ENCODE measurements at regions not wholly inside any gene's neighbourhood (a gene's known extent, or its start where the extent isn't known, plus 50 kb on each side); places are given as distances from the start of the nearest gene placed in this dataset.

DNA sequence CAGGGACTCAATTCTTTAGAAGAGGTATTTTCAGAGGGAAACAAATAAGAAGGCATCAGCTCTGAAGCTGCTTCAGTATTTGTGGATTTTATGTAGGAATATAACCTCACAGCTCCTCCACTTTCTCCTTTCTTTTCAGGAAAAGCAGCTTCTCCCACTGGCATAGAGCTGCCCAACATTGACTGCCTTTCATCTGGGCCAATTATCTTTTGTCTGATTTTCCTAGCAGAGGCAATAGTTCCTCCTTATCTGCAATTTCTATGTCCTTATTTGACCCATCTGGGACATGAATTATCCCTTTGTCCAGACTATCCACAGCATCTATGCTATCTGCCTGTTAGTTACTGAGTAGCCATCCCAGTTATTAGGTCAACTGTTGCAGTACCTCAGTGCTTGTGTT, 1671.2 kb upstream of the ACO1 start:
- H3K79me1 ChIP-seq (ENCODE audit: low read depth in 1 of 2, low read length in 2 of 2): no peaks in the 10 kb centered on the region
- H3K14ac ChIP-seq (replicated peaks; ENCODE audit: low read depth, low read length): no peak overlapping the region
- no peak overlapping the region for H4K5ac ChIP-seq (ENCODE audit: low read depth, low read length)
- intact Hi-C loops (cut with micrococcal nuclease): no loop called here
- H2BK5ac ChIP-seq (ENCODE audit: low read depth, low read length, poor library complexity, severe bottlenecking): no peak overlapping the region
- H3K4me3 ChIP-seq (ENCODE audit: insufficient read depth, low read depth, low read length): no peak overlapping the region
- no peak overlapping the region for H3K9ac ChIP-seq (ENCODE audit: low read depth, low read length)
- no peak overlapping the region for H2BK20ac ChIP-seq (ENCODE audit: low read depth, low read length)
- dilution Hi-C loops (cut with HindIII; ENCODE audit: low sequenced_read_pairs, unreplicated experiment): no loop called here
- ChIA-PET CTCF (no interaction called here), POLR2A (ENCODE audit: unreplicated experiment) (no interaction called here)
- H3K23ac ChIP-seq (ENCODE audit: low read depth, low read length): no peak overlapping the region
- no peak overlapping the region for H2AK9ac ChIP-seq (replicated peaks; ENCODE audit: low read depth, low read length, poor library complexity)
- H3K4me2 ChIP-seq (ENCODE audit: low read depth, low read length): no peak overlapping the region
- no peak overlapping the region for H2AFZ ChIP-seq (replicated peaks; ENCODE audit: low read length, poor library complexity)
- H3K27me3 ChIP-seq (ENCODE audit: control insufficient read depth, insufficient read depth, low read length): no peaks in the 10 kb centered on the region
- no peaks in the 10 kb centered on the region for H3K4me1 ChIP-seq (ENCODE audit: control insufficient read depth, insufficient read depth, low read length)
- H3K56ac ChIP-seq (ENCODE audit: extremely low read depth, insufficient read depth, low read length): no peak overlapping the region
- no peak overlapping the region for H4K91ac ChIP-seq (ENCODE audit: insufficient read depth, low read depth, low read length)
- H4K20me1 ChIP-seq (ENCODE audit: insufficient read depth, low read length): no peaks in the 10 kb centered on the region
- H4K8ac ChIP-seq (ENCODE audit: low read depth in 2 of 2, low read length in 2 of 2): no peak overlapping the region
- no peaks in the 10 kb centered on the region for H3K9me1 ChIP-seq (ENCODE audit: insufficient read depth, low read length)
- H3K9me3 ChIP-seq (ENCODE audit: control insufficient read depth, insufficient read depth, low read length): 0 out of 2 replicates have a peak, but pooled peaks cover 4% of the 10 kb centered on the region
- H3K18ac ChIP-seq (ENCODE audit: low read depth, low read length): no peak overlapping the region
- no TSS peak for BruUV-seq (replicated peaks)
- no peaks in the 10 kb centered on the region for H3K36me3 ChIP-seq (ENCODE audit: control insufficient read depth, insufficient read depth, low read length)
- in situ Hi-C loops (cut with MboI; ENCODE audit: low sequenced_read_pairs): no loop called here
- no peak overlapping the region for H2AK5ac ChIP-seq (ENCODE audit: low read depth, low read length)
- DNase-seq: no peak
- H3K27ac ChIP-seq (ENCODE audit: insufficient read depth, low read length): no peak overlapping the region
- H2BK120ac ChIP-seq (ENCODE audit: low read depth, low read length): no peak overlapping the region
- no peak for TF ChIP-seq RCOR1 (IDR thresholded peaks at IDR 0.05; ENCODE audit: insufficient replicate concordance, low read length)
- no peak for TF ChIP-seq MAFK (IDR thresholded peaks at IDR 0.05; ENCODE audit: low read depth, low read length)
- no peak for TF ChIP-seq BHLHE40 (IDR thresholded peaks at IDR 0.05; ENCODE audit: low read depth, low read length)
- no peak for TF ChIP-seq CEBPB (IDR thresholded peaks at IDR 0.05; ENCODE audit: low read depth, low read length)
- no peak for TF ChIP-seq POLR2A (IDR thresholded peaks at IDR 0.05; ENCODE audit: low read depth, low read length)
- TF ChIP-seq, protein P1, sequence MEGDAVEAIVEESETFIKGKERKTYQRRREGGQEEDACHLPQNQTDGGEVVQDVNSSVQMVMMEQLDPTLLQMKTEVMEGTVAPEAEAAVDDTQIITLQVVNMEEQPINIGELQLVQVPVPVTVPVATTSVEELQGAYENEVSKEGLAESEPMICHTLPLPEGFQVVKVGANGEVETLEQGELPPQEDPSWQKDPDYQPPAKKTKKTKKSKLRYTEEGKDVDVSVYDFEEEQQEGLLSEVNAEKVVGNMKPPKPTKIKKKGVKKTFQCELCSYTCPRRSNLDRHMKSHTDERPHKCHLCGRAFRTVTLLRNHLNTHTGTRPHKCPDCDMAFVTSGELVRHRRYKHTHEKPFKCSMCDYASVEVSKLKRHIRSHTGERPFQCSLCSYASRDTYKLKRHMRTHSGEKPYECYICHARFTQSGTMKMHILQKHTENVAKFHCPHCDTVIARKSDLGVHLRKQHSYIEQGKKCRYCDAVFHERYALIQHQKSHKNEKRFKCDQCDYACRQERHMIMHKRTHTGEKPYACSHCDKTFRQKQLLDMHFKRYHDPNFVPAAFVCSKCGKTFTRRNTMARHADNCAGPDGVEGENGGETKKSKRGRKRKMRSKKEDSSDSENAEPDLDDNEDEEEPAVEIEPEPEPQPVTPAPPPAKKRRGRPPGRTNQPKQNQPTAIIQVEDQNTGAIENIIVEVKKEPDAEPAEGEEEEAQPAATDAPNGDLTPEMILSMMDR (conservative IDR thresholded peaks at IDR 0.05; ENCODE audit: low read depth, low read length): no peak
- TF ChIP-seq RFX5 (IDR thresholded peaks at IDR 0.05; ENCODE audit: low read depth, low read length): no peak
- no peak for TF ChIP-seq NFE2L2 (IDR thresholded peaks at IDR 0.05; ENCODE audit: low read depth, low read length)
- no peak for TF ChIP-seq MXI1 (IDR thresholded peaks at IDR 0.05; ENCODE audit: borderline replicate concordance, low read depth, low read length)
- TF ChIP-seq RAD21 (IDR thresholded peaks at IDR 0.05; ENCODE audit: low read length): no peak
- TF ChIP-seq, protein P2, sequence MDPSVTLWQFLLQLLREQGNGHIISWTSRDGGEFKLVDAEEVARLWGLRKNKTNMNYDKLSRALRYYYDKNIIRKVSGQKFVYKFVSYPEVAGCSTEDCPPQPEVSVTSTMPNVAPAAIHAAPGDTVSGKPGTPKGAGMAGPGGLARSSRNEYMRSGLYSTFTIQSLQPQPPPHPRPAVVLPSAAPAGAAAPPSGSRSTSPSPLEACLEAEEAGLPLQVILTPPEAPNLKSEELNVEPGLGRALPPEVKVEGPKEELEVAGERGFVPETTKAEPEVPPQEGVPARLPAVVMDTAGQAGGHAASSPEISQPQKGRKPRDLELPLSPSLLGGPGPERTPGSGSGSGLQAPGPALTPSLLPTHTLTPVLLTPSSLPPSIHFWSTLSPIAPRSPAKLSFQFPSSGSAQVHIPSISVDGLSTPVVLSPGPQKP (IDR thresholded peaks at IDR 0.05; ENCODE audit: borderline replicate concordance, low read depth, low read length): no peak
- ATAC-seq (ENCODE audit: low read depth): no peak
- no peak overlapping the region for H3K4ac ChIP-seq (ENCODE audit: low read depth, low read length)
- no peak overlapping the region for H2BK15ac ChIP-seq (ENCODE audit: low read depth, low read length)
